ENCODE measurements at regions not wholly inside any gene's neighbourhood (a gene's known extent, or its start where the extent isn't known, plus 50 kb on each side); places are given as distances from the start of the nearest gene placed in this dataset.

GRCh38 chr13:73259061-73260017 lies 200.5 kb downstream of the KLF5 start:
- peaks cover 15% of the 10 kb centered on the region for H3K4me1 Mint-ChIP-seq (ENCODE audit: insufficient read depth, unreplicated experiment)
- no TSS peak for BruUV-seq (replicated peaks)
- H3K36me3 Mint-ChIP-seq (ENCODE audit: insufficient read depth, unreplicated experiment): no peaks in the 10 kb centered on the region
- TF ChIP-seq CTCF (IDR thresholded peaks at IDR 0.05; ENCODE audit: unreplicated experiment): no peak
- H3K27me3 Mint-ChIP-seq (ENCODE audit: insufficient read depth, unreplicated experiment): no peaks in the 10 kb centered on the region
- H3K27ac Mint-ChIP-seq (ENCODE audit: low read depth, unreplicated experiment): no peak overlapping the region
- H3K4me3 Mint-ChIP-seq (ENCODE audit: unreplicated experiment): no peak overlapping the region
- intact Hi-C loops (cut with micrococcal nuclease): no loop called here
- H3K9me3 Mint-ChIP-seq (ENCODE audit: unreplicated experiment): no peaks in the 10 kb centered on the region
- no peak for DNase-seq (ENCODE audit: unreplicated experiment)
- ChIA-PET POLR2A (interaction anchor here (1.3 to 4.7 kb wide), 3 partner anchors 10 to 201 kb away, joined by 5 to 36 read pairs (median 5); no protein-coding TSS in a partner anchor), CTCF (no interaction called here)

GRCh38 chr13:73258406-73258805 lies 199.6 kb downstream of the KLF5 start:
- intact Hi-C loops (cut with micrococcal nuclease): no loop called here
- Mint-ChIP-seq H3K9me3 (ENCODE audit: unreplicated experiment) (no peaks in the 10 kb centered on the region), H3K36me3 (ENCODE audit: insufficient read depth, unreplicated experiment) (no peaks in the 10 kb centered on the region), H3K27me3 (ENCODE audit: insufficient read depth, unreplicated experiment) (no peaks in the 10 kb centered on the region), H3K4me1 (ENCODE audit: insufficient read depth, unreplicated experiment) (peaks cover 15% of the 10 kb centered on the region), H3K4me3 (ENCODE audit: unreplicated experiment) (no peak overlapping the region), H3K27ac (ENCODE audit: low read depth, unreplicated experiment) (no peak overlapping the region)
- no peak for TF ChIP-seq CTCF (IDR thresholded peaks at IDR 0.05; ENCODE audit: unreplicated experiment)
- POLR2A ChIA-PET: interaction anchor here (0.6 to 4.7 kb wide), 2 partner anchors 9 to 175 kb away, joined by 3 to 36 read pairs; no protein-coding TSS in a partner anchor
- no peak for DNase-seq (ENCODE audit: unreplicated experiment)
- no TSS peak for BruUV-seq (replicated peaks)
- CTCF ChIA-PET: no interaction called here

- BruUV-seq (replicated peaks): no TSS peak
- Mint-ChIP-seq H3K36me3 (ENCODE audit: insufficient read depth, unreplicated experiment) (no peaks in the 10 kb centered on the region), H3K9me3 (ENCODE audit: unreplicated experiment) (no peaks in the 10 kb centered on the region), H3K27me3 (ENCODE audit: insufficient read depth, unreplicated experiment) (no peaks in the 10 kb centered on the region), H3K4me3 (ENCODE audit: unreplicated experiment) (no peak overlapping the region), H3K4me1 (ENCODE audit: insufficient read depth, unreplicated experiment) (peaks cover 10% of the 10 kb centered on the region), H3K27ac (ENCODE audit: low read depth, unreplicated experiment) (peak overlapping the region; percentile 24)
- ChIA-PET POLR2A (interaction anchor here (0.7 to 1.2 kb wide), 2 partner anchors 114 to 279 kb away, joined by 3 to 6 read pairs; no protein-coding TSS in a partner anchor), CTCF (interaction anchor here (0.6 to 0.7 kb wide), 2 partner anchors 71 to 470 kb away, joined by 3 to 6 read pairs; no protein-coding TSS in a partner anchor)
- no peak for TF ChIP-seq CTCF (IDR thresholded peaks at IDR 0.05; ENCODE audit: unreplicated experiment)
- DNase-seq (ENCODE audit: unreplicated experiment): peak; percentile 19
- intact Hi-C loops (cut with micrococcal nuclease): no loop called here
Measured at GRCh38 chr13:73254827-73255226, 196.0 kb downstream of the KLF5 start.

GRCh38 chr13:73251626-73252265 lies 192.9 kb downstream of the KLF5 start:
- ChIA-PET POLR2A (interaction anchor here (0.8 to 4.2 kb wide), 4 partner anchors 14 to 194 kb away, joined by 3 to 34 read pairs (median 8); partner anchors contain the start of gene KLF5), CTCF (interaction anchor here (0.6 kb wide), 1 partner anchor 13 kb away, joined by 3 read pairs; no protein-coding TSS in a partner anchor)
- Mint-ChIP-seq H3K27ac (ENCODE audit: low read depth, unreplicated experiment) (no peak overlapping the region), H3K4me3 (ENCODE audit: unreplicated experiment) (no peak overlapping the region), H3K4me1 (ENCODE audit: insufficient read depth, unreplicated experiment) (peaks cover 36% of the 10 kb centered on the region), H3K9me3 (ENCODE audit: unreplicated experiment) (no peaks in the 10 kb centered on the region), H3K27me3 (ENCODE audit: insufficient read depth, unreplicated experiment) (no peaks in the 10 kb centered on the region), H3K36me3 (ENCODE audit: insufficient read depth, unreplicated experiment) (no peaks in the 10 kb centered on the region)
- no TSS peak for BruUV-seq (replicated peaks)
- TF ChIP-seq CTCF (IDR thresholded peaks at IDR 0.05; ENCODE audit: unreplicated experiment): no peak
- DNase-seq (ENCODE audit: unreplicated experiment): no peak
- intact Hi-C loops (cut with micrococcal nuclease): no loop called here
